Esophagus muscularis mucosa (tissue), 3 donors: ENCODE measurements at regions not wholly inside any gene's neighbourhood (a gene's known extent, or its start where the extent isn't known, plus 50 kb on each side); places are given as distances from the start of the nearest gene placed in this dataset.

Source experiments
- POLR2A ChIP-seq: fragments of 450-650 bp; IDR thresholded peaks from one replicate; pipeline ENCODE4 v1.6.1; 2017; ENCODE audit warnings: antibody characterized with exemption, moderate library complexity, mild to moderate bottlenecking, low read depth
- POLR2AphosphoS5 ChIP-seq, 2 donors: sonication (generic); formaldehyde crosslinking; IDR thresholded peaks; one replicate each; pipeline ENCODE4 v1.6.1; 2017; ENCODE audit warnings: antibody characterized with exemption in 2 of 2
- TF ChIP-seq, protein P1 (sequence below), 3 experiments: fragments of 200-600 bp in 2 of 3; fragments of 450-650 bp in 1 of 3; sonication (generic) in 2 of 3; IDR thresholded peaks; one replicate each; pipeline ENCODE4 v1.5.1; 2017 to 2019; ENCODE audit warnings: antibody characterized with exemption in 3 of 3, mild to moderate bottlenecking in 2 of 3, moderate library complexity in 1 of 3

DNA sequence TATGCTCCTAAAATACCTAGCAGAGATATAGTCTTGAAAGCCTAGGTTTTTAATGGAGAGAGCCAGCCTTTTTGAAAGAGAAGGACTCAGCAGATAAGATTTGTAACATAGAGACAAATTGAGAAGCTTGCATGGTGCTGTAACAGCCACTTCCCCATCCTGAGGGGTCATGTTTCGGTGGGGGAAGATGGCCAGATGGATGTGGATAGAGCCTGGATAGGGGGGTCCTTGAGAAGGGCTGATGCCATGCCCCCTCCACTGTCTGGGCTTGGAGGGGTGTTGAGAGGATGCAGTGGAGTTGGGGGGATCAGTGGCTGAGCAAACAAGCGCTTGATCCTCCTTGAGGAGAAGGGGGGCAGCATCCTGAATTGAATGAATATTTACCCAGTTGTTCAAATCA lies 178.0 kb upstream of the HS6ST1 start:
- TF ChIP-seq, protein P1, sequence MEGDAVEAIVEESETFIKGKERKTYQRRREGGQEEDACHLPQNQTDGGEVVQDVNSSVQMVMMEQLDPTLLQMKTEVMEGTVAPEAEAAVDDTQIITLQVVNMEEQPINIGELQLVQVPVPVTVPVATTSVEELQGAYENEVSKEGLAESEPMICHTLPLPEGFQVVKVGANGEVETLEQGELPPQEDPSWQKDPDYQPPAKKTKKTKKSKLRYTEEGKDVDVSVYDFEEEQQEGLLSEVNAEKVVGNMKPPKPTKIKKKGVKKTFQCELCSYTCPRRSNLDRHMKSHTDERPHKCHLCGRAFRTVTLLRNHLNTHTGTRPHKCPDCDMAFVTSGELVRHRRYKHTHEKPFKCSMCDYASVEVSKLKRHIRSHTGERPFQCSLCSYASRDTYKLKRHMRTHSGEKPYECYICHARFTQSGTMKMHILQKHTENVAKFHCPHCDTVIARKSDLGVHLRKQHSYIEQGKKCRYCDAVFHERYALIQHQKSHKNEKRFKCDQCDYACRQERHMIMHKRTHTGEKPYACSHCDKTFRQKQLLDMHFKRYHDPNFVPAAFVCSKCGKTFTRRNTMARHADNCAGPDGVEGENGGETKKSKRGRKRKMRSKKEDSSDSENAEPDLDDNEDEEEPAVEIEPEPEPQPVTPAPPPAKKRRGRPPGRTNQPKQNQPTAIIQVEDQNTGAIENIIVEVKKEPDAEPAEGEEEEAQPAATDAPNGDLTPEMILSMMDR (IDR thresholded peaks at IDR 0.05): no peak
- TF ChIP-seq POLR2A (no peak), POLR2AphosphoS5 (IDR thresholded peaks at IDR 0.05) (no peak)
